Astrocyte (in vitro differentiated cells and primary cell): ENCODE measurements at regions not wholly inside any gene's neighbourhood (a gene's known extent, or its start where the extent isn't known, plus 50 kb on each side); places are given as distances from the start of the nearest gene placed in this dataset.

ENCODE experiments used
- DNase-seq: peaks from one replicate; pipeline ENCODE4 v3.0.0-alpha.2; 2010; ENCODE audit warnings: low read depth
- FAIRE-seq: peaks from 2 replicates; lab custom pipeline; 2011; peaks lifted over from hg19 to GRCh38; lab: Jason Lieb, UNC
- H2AFZ ChIP-seq: 2 replicates; pipeline ENCODE4 v1.6.0; 2012; ENCODE audit warnings: low read depth, low read length, inconsistent platforms
- H3K27ac ChIP-seq: 2 replicates; pipeline ENCODE4 v1.5.1; 2011; ENCODE audit warnings: low read depth, low read length, inconsistent platforms
- H3K27me3 ChIP-seq: 2 replicates; pipeline ENCODE4 v1.6.0; 2011; ENCODE audit warnings: low read length, inconsistent platforms; ENCODE audit not compliant: insufficient read depth
- H3K36me3 ChIP-seq: 2 replicates; pipeline ENCODE4 v1.5.1; 2011; ENCODE audit warnings: low read length, inconsistent platforms; ENCODE audit not compliant: insufficient read depth
- H3K4me1 ChIP-seq: 2 replicates; pipeline ENCODE4 v1.5.1; 2011; ENCODE audit warnings: low read length, inconsistent platforms; ENCODE audit not compliant: insufficient read depth
- H3K4me2 ChIP-seq: 2 replicates; pipeline ENCODE4 v1.6.0; 2012; ENCODE audit warnings: low read length, inconsistent platforms
- H3K4me3 ChIP-seq: 2 replicates; pipeline ENCODE4 v1.5.1; 2011; ENCODE audit warnings: low read depth, mild to moderate bottlenecking, low read length, inconsistent platforms; ENCODE audit not compliant: insufficient read depth
- H3K79me2 ChIP-seq: 2 replicates; pipeline ENCODE4 v1.6.0; 2012; ENCODE audit warnings: mild to moderate bottlenecking, low read length, inconsistent platforms; ENCODE audit not compliant: insufficient read depth
- H3K9ac ChIP-seq: 2 replicates; pipeline ENCODE4 v1.6.0; 2012; ENCODE audit warnings: mild to moderate bottlenecking, low read length, inconsistent platforms
- H3K9me3 ChIP-seq: 2 replicates; pipeline ENCODE4 v1.5.1; 2012; ENCODE audit warnings: low read depth, mild to moderate bottlenecking, low read length, inconsistent platforms; ENCODE audit not compliant: insufficient read depth
- H4K20me1 ChIP-seq: 2 replicates; pipeline ENCODE4 v1.6.0; 2012; ENCODE audit warnings: low read length, inconsistent platforms; ENCODE audit not compliant: insufficient read depth
- H3K27ac Mint-ChIP-seq: one replicate; pipeline ENCODE4 v1.8.0; 2021; ENCODE audit warnings: mild to moderate bottlenecking, mixed read lengths; ENCODE audit not compliant: unreplicated experiment
- H3K27me3 Mint-ChIP-seq: one replicate; pipeline ENCODE4 v1.8.0; 2021; ENCODE audit warnings: low read depth, mixed read lengths; ENCODE audit not compliant: unreplicated experiment
- H3K36me3 Mint-ChIP-seq: one replicate; pipeline ENCODE4 v1.8.0; 2021; ENCODE audit warnings: low read depth, mixed read lengths; ENCODE audit not compliant: unreplicated experiment
- H3K4me1 Mint-ChIP-seq: one replicate; pipeline ENCODE4 v1.8.0; 2021; ENCODE audit warnings: low read depth, mixed read lengths; ENCODE audit not compliant: unreplicated experiment
- H3K4me3 Mint-ChIP-seq: one replicate; pipeline ENCODE4 v1.8.0; 2021; ENCODE audit warnings: mild to moderate bottlenecking, moderate library complexity, mixed read lengths; ENCODE audit not compliant: unreplicated experiment
- H3K9me3 Mint-ChIP-seq: one replicate; pipeline ENCODE4 v1.8.0; 2021; ENCODE audit warnings: mild to moderate bottlenecking, mixed read lengths; ENCODE audit not compliant: unreplicated experiment
- CTCF ChIP-seq: IDR thresholded peaks from 2 replicates; pipeline ENCODE4 v1.5.1; 2011; ENCODE audit warnings: low read depth, mild to moderate bottlenecking, inconsistent platforms, low read length, moderate library complexity; ENCODE audit not compliant: insufficient read depth
- EZH2 ChIP-seq: IDR thresholded peaks from 2 replicates; pipeline ENCODE4 v1.6.1; 2012; ENCODE audit warnings: mild to moderate bottlenecking, low read length, inconsistent platforms; ENCODE audit not compliant: insufficient read depth

- Histone ChIP-seq H3K27ac (no peak overlapping the region), H3K4me2 (no peak overlapping the region), H3K9me3 (no peaks in the 10 kb centered on the region), H3K27me3 (no peaks in the 10 kb centered on the region), H2AFZ (no peak overlapping the region), H3K36me3 (no peaks in the 10 kb centered on the region), H3K4me1 (no peaks in the 10 kb centered on the region), H3K4me3 (no peak overlapping the region), H3K9ac (no peak overlapping the region), H4K20me1 (no peaks in the 10 kb centered on the region), H3K79me2 (no peaks in the 10 kb centered on the region)
- H3K27ac Mint-ChIP-seq, result no peak overlapping the region
- H3K4me3 Mint-ChIP-seq, result no peak overlapping the region
- no peaks in the 10 kb centered on the region for H3K27me3 Mint-ChIP-seq
- H3K9me3 Mint-ChIP-seq, result no peaks in the 10 kb centered on the region
- FAIRE-seq, result no peak
- no peak for DNase-seq
- no peaks in the 10 kb centered on the region for H3K4me1 Mint-ChIP-seq
- H3K36me3 Mint-ChIP-seq, result no peaks in the 10 kb centered on the region
- no peak for TF ChIP-seq EZH2
Observed at GRCh38 chr20:52011093-52011492, 180.5 kb downstream of the ZFP64 start.

GRCh38 chr20:52010541-52010940, 181.0 kb downstream of the ZFP64 start:
- Mint-ChIP-seq H3K36me3 (no peaks in the 10 kb centered on the region), H3K27me3 (no peaks in the 10 kb centered on the region), H3K4me1 (no peaks in the 10 kb centered on the region), H3K27ac (no peak overlapping the region), H3K4me3 (no peak overlapping the region), H3K9me3 (no peaks in the 10 kb centered on the region)
- DNase-seq, result no peak
- no peak overlapping the region for H3K4me2 ChIP-seq
- no peak overlapping the region for H3K27ac ChIP-seq
- H3K79me2 ChIP-seq, result no peaks in the 10 kb centered on the region
- no peaks in the 10 kb centered on the region for H3K4me1 ChIP-seq
- no peaks in the 10 kb centered on the region for H3K27me3 ChIP-seq
- H3K4me3 ChIP-seq, result no peak overlapping the region
- FAIRE-seq, result no peak
- no peaks in the 10 kb centered on the region for H3K9me3 ChIP-seq
- no peak overlapping the region for H3K9ac ChIP-seq
- TF ChIP-seq CTCF (no peak), EZH2 (no peak)
- no peak overlapping the region for H2AFZ ChIP-seq
- H3K36me3 ChIP-seq, result no peaks in the 10 kb centered on the region
- H4K20me1 ChIP-seq, result no peaks in the 10 kb centered on the region

GRCh38 chr20:52008874-52009273, 182.7 kb downstream of the ZFP64 start:
- DNase-seq, result no peak
- H3K27ac ChIP-seq, result no peak overlapping the region
- Mint-ChIP-seq H3K9me3 (no peaks in the 10 kb centered on the region), H3K27ac (no peak overlapping the region), H3K36me3 (no peaks in the 10 kb centered on the region), H3K4me1 (no peaks in the 10 kb centered on the region), H3K4me3 (no peak overlapping the region), H3K27me3 (no peaks in the 10 kb centered on the region)
- H3K79me2 ChIP-seq, result no peaks in the 10 kb centered on the region
- TF ChIP-seq CTCF (no peak), EZH2 (no peak)
- no peaks in the 10 kb centered on the region for H3K4me1 ChIP-seq
- no peaks in the 10 kb centered on the region for H3K9me3 ChIP-seq
- no peak for FAIRE-seq
- no peak overlapping the region for H3K9ac ChIP-seq
- no peaks in the 10 kb centered on the region for H4K20me1 ChIP-seq
- no peak overlapping the region for H3K4me3 ChIP-seq
- no peak overlapping the region for H2AFZ ChIP-seq
- no peak overlapping the region for H3K4me2 ChIP-seq
- no peaks in the 10 kb centered on the region for H3K27me3 ChIP-seq
- H3K36me3 ChIP-seq, result no peaks in the 10 kb centered on the region
